Chondrocyte (in vitro differentiated cells): ENCODE measurements at regions not wholly inside any gene's neighbourhood (a gene's known extent, or its start where the extent isn't known, plus 50 kb on each side); places are given as distances from the start of the nearest gene placed in this dataset.
"Not testable (repeated sequence)": the region's sequence is repeated elsewhere in the genome, so short reads cannot be mapped to it uniquely, and the experiment has no call there.

Experiments used
- DNase-seq: peaks from one replicate; pipeline ENCODE4 v3.0.0; 2021; ENCODE audit warnings: mixed read lengths, low spot score
- H3K27ac Mint-ChIP-seq: one replicate; pipeline ENCODE4 v1.8.0; 2021; ENCODE audit warnings: mild to moderate bottlenecking, moderate library complexity, mixed read lengths; ENCODE audit not compliant: unreplicated experiment
- H3K27me3 Mint-ChIP-seq: 2 replicates; pipeline ENCODE4 v1.8.0; 2021; ENCODE audit warnings: low read depth, mixed read lengths
- H3K36me3 Mint-ChIP-seq: 2 replicates; pipeline ENCODE4 v1.8.0; 2021; ENCODE audit warnings: low read depth, mixed read lengths
- H3K4me1 Mint-ChIP-seq: 2 replicates; pipeline ENCODE4 v1.8.0; 2021; ENCODE audit warnings: low read depth, mild to moderate bottlenecking, mixed read lengths
- H3K4me3 Mint-ChIP-seq: one replicate; pipeline ENCODE4 v1.8.0; 2021; ENCODE audit warnings: mild to moderate bottlenecking, moderate library complexity, mixed read lengths; ENCODE audit not compliant: unreplicated experiment
- H3K9me3 Mint-ChIP-seq: 2 replicates; pipeline ENCODE4 v1.8.0; 2021; ENCODE audit warnings: low read depth, mixed read lengths
- CTCF ChIP-seq: fragments of 200-600 bp; sonication (generic); IDR thresholded peaks from 2 replicates; pipeline ENCODE4 v1.5.0; 2021; ENCODE audit warnings: antibody characterized with exemption, mild to moderate bottlenecking, moderate library complexity

DNA sequence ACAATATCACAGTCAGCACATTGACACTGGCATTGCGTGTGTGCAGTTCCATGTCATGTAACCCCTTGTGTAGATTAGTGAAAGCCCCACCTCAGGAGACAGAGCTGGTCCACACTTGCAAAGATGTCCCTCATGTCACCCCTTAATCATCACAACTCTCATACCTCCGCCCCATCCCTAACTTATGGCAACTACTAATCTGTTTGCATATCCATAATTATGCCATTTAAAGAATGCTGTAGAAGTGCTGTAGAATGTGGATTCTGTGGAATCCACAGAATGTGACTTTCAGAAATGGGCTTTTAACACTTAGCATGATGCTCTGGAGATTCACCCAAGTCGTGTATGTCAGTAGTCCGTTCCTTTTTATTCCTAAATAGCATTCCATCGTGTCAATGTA is 102.8 kb upstream of the VSTM2A start:
- peaks cover 7% of the 10 kb centered on the region for H3K9me3 Mint-ChIP-seq
- H3K27ac Mint-ChIP-seq: no peak overlapping the region
- H3K4me1 Mint-ChIP-seq: no peaks in the 10 kb centered on the region
- no peaks in the 10 kb centered on the region for H3K36me3 Mint-ChIP-seq
- H3K27me3 Mint-ChIP-seq: no peaks in the 10 kb centered on the region
- no peak overlapping the region for H3K4me3 Mint-ChIP-seq
- no peak for TF ChIP-seq CTCF
- DNase-seq: no peak

- not testable (repeated sequence) for DNase-seq, H3K36me3 Mint-ChIP-seq, H3K27ac Mint-ChIP-seq, H3K4me3 Mint-ChIP-seq, H3K4me1 Mint-ChIP-seq, H3K27me3 Mint-ChIP-seq, H3K9me3 Mint-ChIP-seq
Measured at GRCh38 chr7:54444046-54444686, 98.0 kb upstream of the VSTM2A start.

- not testable (repeated sequence) for H3K4me1 Mint-ChIP-seq, H3K27ac Mint-ChIP-seq, H3K27me3 Mint-ChIP-seq, H3K4me3 Mint-ChIP-seq, H3K36me3 Mint-ChIP-seq, DNase-seq
- H3K9me3 Mint-ChIP-seq: peaks cover 32% of the 10 kb centered on the region
Measured at GRCh38 chr7:54453168-54453567, 89.0 kb upstream of the VSTM2A start.

- not testable (repeated sequence) for DNase-seq, H3K4me3 Mint-ChIP-seq, H3K36me3 Mint-ChIP-seq, H3K27ac Mint-ChIP-seq, H3K4me1 Mint-ChIP-seq, H3K27me3 Mint-ChIP-seq
- H3K9me3 Mint-ChIP-seq: peaks cover 40% of the 10 kb centered on the region
Measured at GRCh38 chr7:54454700-54455099, 87.5 kb upstream of the VSTM2A start.

DNA sequence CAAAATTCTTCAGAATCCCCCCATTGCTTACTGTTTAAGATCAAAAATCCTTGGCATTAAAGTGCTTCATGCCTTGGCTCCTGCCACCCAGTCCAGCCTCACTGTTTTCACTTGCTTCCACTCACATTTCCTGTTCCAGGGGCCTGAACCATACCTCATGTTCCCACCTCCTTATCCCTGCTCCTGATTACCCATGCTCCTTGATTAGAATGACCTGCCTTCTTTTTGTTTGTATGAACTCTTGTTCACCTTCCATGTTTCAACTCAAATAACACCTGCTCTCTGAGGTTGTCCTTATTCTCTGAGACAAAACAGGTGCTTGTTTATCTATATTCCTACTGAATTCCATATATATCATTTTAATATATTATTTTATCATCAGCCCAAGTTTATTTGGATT is 77.1 kb upstream of the VSTM2A start:
- H3K9me3 Mint-ChIP-seq: no peaks in the 10 kb centered on the region
- no peaks in the 10 kb centered on the region for H3K4me1 Mint-ChIP-seq
- no peak overlapping the region for H3K4me3 Mint-ChIP-seq
- TF ChIP-seq CTCF: no peak
- peaks cover 8% of the 10 kb centered on the region for H3K27me3 Mint-ChIP-seq
- H3K27ac Mint-ChIP-seq: no peak overlapping the region
- DNase-seq: no peak
- H3K36me3 Mint-ChIP-seq: no peaks in the 10 kb centered on the region

- Mint-ChIP-seq H3K27me3 (peaks cover 4% of the 10 kb centered on the region), H3K36me3 (no peaks in the 10 kb centered on the region), H3K4me1 (no peaks in the 10 kb centered on the region), H3K27ac (no peak overlapping the region), H3K9me3 (peaks cover 6% of the 10 kb centered on the region), H3K4me3 (no peak overlapping the region)
- no peak for TF ChIP-seq CTCF
- DNase-seq: no peak
Measured at GRCh38 chr7:54469740-54470139, 72.4 kb upstream of the VSTM2A start.

- no peaks in the 10 kb centered on the region for H3K36me3 Mint-ChIP-seq
- no peaks in the 10 kb centered on the region for H3K27me3 Mint-ChIP-seq
- H3K9me3 Mint-ChIP-seq: peaks cover 3% of the 10 kb centered on the region
- TF ChIP-seq CTCF: no peak
- no peak overlapping the region for H3K4me3 Mint-ChIP-seq
- no peak for DNase-seq
- H3K4me1 Mint-ChIP-seq: no peaks in the 10 kb centered on the region
- H3K27ac Mint-ChIP-seq: no peak overlapping the region
Measured at GRCh38 chr7:54476609-54477008, 65.6 kb upstream of the VSTM2A start.
